H1 (cell line): ENCODE measurements at regions not wholly inside any gene's neighbourhood (a gene's known extent, or its start where the extent isn't known, plus 50 kb on each side); places are given as distances from the start of the nearest gene placed in this dataset.

Experiments
- CTCF ChIA-PET: fragments of 300-600 bp; sonication (Branson Sonifier 250); formaldehyde crosslinking; loops from one replicate; lab custom pipeline; 2021; ENCODE audit not compliant: partially characterized antibody; lab: Charles Lee
- POLR2A ChIA-PET: fragments of 300-600 bp; sonication (Branson Sonifier 250); formaldehyde crosslinking; loops from one replicate; lab custom pipeline; 2021; ENCODE audit warnings: inconsistent platforms; ENCODE audit not compliant: partially characterized antibody; lab: Charles Lee
- DNase-seq, 2 experiments: peaks; one replicate each; pipeline versions ENCODE4 v3.0.0 to v3.0.0-alpha.2; 2010 to 2022; ENCODE audit warnings: low spot score in 2 of 2, low read depth in 1 of 2, mixed read lengths in 1 of 2
- FAIRE-seq: peaks from 2 replicates; lab custom pipeline; 2011; peaks lifted over from hg19 to GRCh38; lab: Jason Lieb, UNC
- H2AFZ ChIP-seq: 2 replicates; pipeline ENCODE4 v1.8.1; 2012; ENCODE audit warnings: low read length, inconsistent platforms
- H2AK5ac ChIP-seq: 2 replicates; pipeline ENCODE4 v1.6.1; 2013; ENCODE audit warnings: low read depth, low read length
- H2BK120ac ChIP-seq: replicated peaks from 2 replicates; pipeline ENCODE3; 2013; ENCODE audit warnings: low read depth, low read length, inconsistent platforms
- H2BK12ac ChIP-seq: 2 replicates; pipeline ENCODE4 v1.6.1; 2013; ENCODE audit warnings: low read depth, low read length
- H2BK15ac ChIP-seq: 2 replicates; pipeline ENCODE4 v1.6.1; 2013; ENCODE audit warnings: low read length
- H2BK20ac ChIP-seq: 2 replicates; pipeline ENCODE4 v1.6.1; 2013; ENCODE audit warnings: low read length
- H2BK5ac ChIP-seq: 2 replicates; pipeline ENCODE4 v1.6.1; 2013; ENCODE audit warnings: low read depth, low read length
- H3K14ac ChIP-seq: 2 replicates; pipeline ENCODE4 v1.6.1; 2013; ENCODE audit warnings: inconsistent platforms; ENCODE audit not compliant: insufficient read length
- H3K18ac ChIP-seq: 2 replicates; pipeline ENCODE4 v1.6.1; 2013; ENCODE audit warnings: low read length; ENCODE audit errors: extremely low read depth
- H3K23ac ChIP-seq: 2 replicates; pipeline ENCODE4 v1.6.1; 2013; ENCODE audit warnings: inconsistent platforms; ENCODE audit not compliant: insufficient read length
- H3K23me2 ChIP-seq: 2 replicates; pipeline ENCODE4 v1.6.1; 2013; ENCODE audit warnings: low read depth, low read length
- H3K27ac ChIP-seq: 2 replicates; pipeline ENCODE4 v1.6.1; 2011; ENCODE audit warnings: low read depth, low read length, inconsistent platforms
- H3K27me3 ChIP-seq, 4 experiments: replicated peaks in 1 of 4; 1 replicate in 1 of 4; 2 replicates in 3 of 4; pipeline versions ENCODE4 v1.6.1 to v1.8.1; 2011 to 2013; ENCODE audit warnings: low read length in 3 of 4, mild to moderate bottlenecking in 3 of 4, inconsistent platforms in 2 of 4, mixed read lengths in 2 of 4, moderate library complexity in 1 of 4; ENCODE audit not compliant: control insufficient read depth in 3 of 4, insufficient read depth in 3 of 4; ENCODE audit errors: extremely low read depth in 1 of 4
- H3K36me3 ChIP-seq, 4 experiments: 2 replicates each; pipeline versions ENCODE4 v1.6.1 to v1.8.1; 2011 to 2013; ENCODE audit warnings: mild to moderate bottlenecking in 4 of 4, low read length in 3 of 4, moderate library complexity in 2 of 4, control low read depth in 1 of 4, inconsistent platforms in 1 of 4; ENCODE audit not compliant: insufficient read depth in 4 of 4, control insufficient read depth in 2 of 4
- H3K4ac ChIP-seq: replicated peaks from 2 replicates; pipeline ENCODE3; 2013; ENCODE audit warnings: low read length, low read depth, mixed read lengths, inconsistent platforms; ENCODE audit not compliant: insufficient read length
- H3K4me1 ChIP-seq, 4 experiments: replicated peaks in 1 of 4; 1 replicate in 1 of 4; 2 replicates in 3 of 4; pipeline versions ENCODE4 v1.6.1 to v1.8.1; 2011 to 2013; ENCODE audit warnings: low read length in 3 of 4, inconsistent platforms in 2 of 4, mixed read lengths in 1 of 4; ENCODE audit not compliant: insufficient read depth in 4 of 4, control insufficient read depth in 3 of 4
- H3K4me2 ChIP-seq, 2 experiments: 2 replicates each; pipeline versions ENCODE4 v1.6.1 to v1.8.1; 2011 to 2013; ENCODE audit warnings: low read depth in 2 of 2, low read length in 2 of 2, control low read depth in 1 of 2, inconsistent platforms in 1 of 2, mild to moderate bottlenecking in 1 of 2; ENCODE audit not compliant: insufficient read depth in 1 of 2
- H3K4me3 ChIP-seq, 4 experiments: fragments of 200-600, 300-600 bp in 1 of 4; sonication (generic), shearing (Covaris generic), sonication (Bioruptor Twin) in 1 of 4; 2 replicates each; pipeline versions ENCODE4 v1.5.1 to v1.8.1; 2011 to 2016; ENCODE audit warnings: low read length in 4 of 4, low read depth in 3 of 4, control low read depth in 2 of 4, inconsistent platforms in 2 of 4, mild to moderate bottlenecking in 2 of 4, mixed read lengths in 1 of 4, moderate library complexity in 1 of 4; ENCODE audit not compliant: insufficient read depth in 2 of 4; ENCODE audit errors: extremely low read depth in 1 of 4
- H3K56ac ChIP-seq: replicated peaks from 2 replicates; pipeline ENCODE3; 2013; ENCODE audit warnings: low read depth, mild to moderate bottlenecking, mixed read lengths, low read length, inconsistent platforms; ENCODE audit not compliant: insufficient read length
- H3K79me1 ChIP-seq: 2 replicates; pipeline ENCODE4 v1.6.1; 2013; ENCODE audit warnings: low read depth, low read length, control low read depth
- H3K79me2 ChIP-seq, 2 experiments: 2 replicates each; pipeline versions ENCODE4 v1.6.1 to v1.8.1; 2012 to 2013; ENCODE audit warnings: low read length in 2 of 2, mild to moderate bottlenecking in 2 of 2, inconsistent platforms in 1 of 2; ENCODE audit not compliant: insufficient read depth in 2 of 2, control insufficient read depth in 1 of 2
- H3K9ac ChIP-seq, 4 experiments: replicated peaks in 1 of 4; 1 replicate in 1 of 4; 2 replicates in 3 of 4; pipeline versions ENCODE4 v1.6.1 to v1.8.1; 2011 to 2013; ENCODE audit warnings: low read depth in 3 of 4, low read length in 3 of 4, control low read depth in 2 of 4, mild to moderate bottlenecking in 2 of 4, moderate library complexity in 2 of 4, inconsistent platforms in 1 of 4; ENCODE audit errors: extremely low read depth in 1 of 4
- H3K9me3 ChIP-seq, 2 experiments: 2 replicates each; pipeline versions ENCODE4 v1.6.1 to v1.8.1; 2012 to 2013; ENCODE audit warnings: mild to moderate bottlenecking in 2 of 2, moderate library complexity in 2 of 2, control low read depth in 1 of 2, inconsistent platforms in 1 of 2, low read depth in 1 of 2, low read length in 1 of 2, mixed read lengths in 1 of 2; ENCODE audit not compliant: insufficient read depth in 2 of 2
- H4K20me1 ChIP-seq, 2 experiments: replicated peaks in 1 of 2; 2 replicates each; pipeline versions ENCODE3 to v1.8.1; 2011 to 2013; ENCODE audit warnings: inconsistent platforms in 2 of 2, low read length in 2 of 2, mild to moderate bottlenecking in 1 of 2; ENCODE audit not compliant: insufficient read depth in 2 of 2, control insufficient read depth in 1 of 2
- H4K5ac ChIP-seq: 2 replicates; pipeline ENCODE4 v1.6.1; 2013; ENCODE audit warnings: low read length, low read depth, mixed read lengths, inconsistent platforms; ENCODE audit not compliant: insufficient read length
- H4K8ac ChIP-seq: 2 replicates; pipeline ENCODE4 v1.8.0; 2013; ENCODE audit warnings: mild to moderate bottlenecking, moderate library complexity, low read length, inconsistent platforms; ENCODE audit not compliant: insufficient read depth; ENCODE audit errors: extremely low read depth
- H4K91ac ChIP-seq: replicated peaks from 2 replicates; pipeline ENCODE3; 2013; ENCODE audit warnings: low read length, mixed read lengths, inconsistent platforms; ENCODE audit not compliant: insufficient read length
- WGBS, 2 experiments: shearing (Covaris generic) in 1 of 2; methylation state at CpG; one replicate each; pipeline versions ENCODE4 v1.1.6 to v1.1.7; 2013 to 2015; ENCODE audit warnings: low lambda C conversion rate in 2 of 2, mixed read lengths in 2 of 2, inconsistent platforms in 1 of 2, low coverage in 1 of 2, missing lambda C conversion rate in 1 of 2; ENCODE audit not compliant: insufficient replicate concordance in 2 of 2, insufficient coverage in 1 of 2, insufficient read length in 1 of 2; ENCODE audit errors: extremely low coverage in 1 of 2, missing lambda C conversion rate in 1 of 2; 5-methylcytosine and 5-hydroxymethylcytosine counted together

GRCh38 chr5:138661991-138662434 is 86.8 kb upstream of the HSPA9 start:
- Histone ChIP-seq H3K4me2 (no peak overlapping the region), H4K5ac (no peak overlapping the region), H4K91ac (no peak overlapping the region), H3K9ac (no peak overlapping the region), H3K4me3 (no peak overlapping the region), H2BK20ac (no peak overlapping the region), H3K9me3 (no peaks in the 10 kb centered on the region), H4K20me1 (no peaks in the 10 kb centered on the region), H3K36me3 (no peaks in the 10 kb centered on the region), H3K4ac (no peak overlapping the region), H3K79me2 (no peaks in the 10 kb centered on the region), H3K18ac (no peak overlapping the region), H2AFZ (no peak overlapping the region), H3K23ac (no peak overlapping the region), H3K56ac (no peak overlapping the region), H4K8ac (no peak overlapping the region; the same call in 1 of the 2 replicates), H3K14ac (no peak overlapping the region), H2BK15ac (no peak overlapping the region), H2BK12ac (0 out of 2 replicates have a peak overlapping the region, but pooled peaks have one; percentile 39), H3K27me3 (no peaks in the 10 kb centered on the region; a peak in 1 of 7 replicates), H2AK5ac (no peak overlapping the region), H2BK120ac (no peak overlapping the region), H3K4me1 (peaks cover 0 to 5% (median 2%) of the 10 kb centered on the region in 4 experiments; a peak in 3 of 7 replicates), H3K23me2 (no peaks in the 10 kb centered on the region; the same call in 1 of the 2 replicates), H3K79me1 (no peaks in the 10 kb centered on the region), H2BK5ac (no peak overlapping the region), H3K27ac (no peak overlapping the region)
- ChIA-PET POLR2A (interaction anchor here (0.9 kb wide), 1 partner anchor 15 kb away, joined by 3 read pairs; no protein-coding TSS in a partner anchor), CTCF (interaction anchor here (0.6 to 1.9 kb wide), 5 partner anchors 9 to 63 kb away, joined by 3 to 6 read pairs (median 3); no protein-coding TSS in a partner anchor)
- DNase-seq, result no peak
- 73% methylated on average over 5 of the region's 5 CpGs; no CpG with 5 or more reads in 1 of the 2 experiments for WGBS, 2 experiments
- no peak for FAIRE-seq
